ACHN (cell line): ENCODE measurements at regions not wholly inside any gene's neighbourhood (a gene's known extent, or its start where the extent isn't known, plus 50 kb on each side); places are given as distances from the start of the nearest gene placed in this dataset.
A peak's percentile ranks its signal among the peaks of the same experiment; 100 is the strongest.
"Not testable (repeated sequence)": the region's sequence is repeated elsewhere in the genome, so short reads cannot be mapped to it uniquely, and the experiment has no call there.

ENCODE experiments used
- DNase-seq: peaks from one replicate; pipeline ENCODE4 v3.0.0-alpha.2; 2015
- in situ Hi-C: cut with HindIII; loops from 2 replicates; pipeline ENCODE4 v1.10.0; 2017; ENCODE audit warnings: low sequenced_read_pairs, low pct_ligation_motif_present, low pct_unique_long_range_greater_than_20kb

DNA sequence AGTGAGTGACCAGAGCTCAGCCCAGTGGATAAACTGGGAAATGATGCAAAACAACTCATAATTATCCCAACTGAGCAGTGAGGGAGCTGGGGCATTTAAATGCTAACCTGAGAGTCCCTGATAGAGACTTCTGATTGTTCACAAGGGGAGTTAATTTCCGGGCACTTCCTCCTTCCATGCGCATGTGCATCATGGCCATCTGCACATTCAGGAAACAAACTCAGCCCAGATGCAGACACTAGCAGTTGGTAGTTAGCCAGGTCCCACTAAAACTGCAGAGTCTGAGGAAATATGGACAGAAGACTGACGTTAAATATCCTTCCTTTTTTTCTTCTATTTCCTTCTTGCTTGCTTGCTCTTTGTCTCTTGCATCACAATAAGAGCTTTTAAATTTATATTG is 852.1 kb upstream of the LRRC4C start:
- no peak for DNase-seq
- in situ Hi-C loops, result no loop called here

DNA sequence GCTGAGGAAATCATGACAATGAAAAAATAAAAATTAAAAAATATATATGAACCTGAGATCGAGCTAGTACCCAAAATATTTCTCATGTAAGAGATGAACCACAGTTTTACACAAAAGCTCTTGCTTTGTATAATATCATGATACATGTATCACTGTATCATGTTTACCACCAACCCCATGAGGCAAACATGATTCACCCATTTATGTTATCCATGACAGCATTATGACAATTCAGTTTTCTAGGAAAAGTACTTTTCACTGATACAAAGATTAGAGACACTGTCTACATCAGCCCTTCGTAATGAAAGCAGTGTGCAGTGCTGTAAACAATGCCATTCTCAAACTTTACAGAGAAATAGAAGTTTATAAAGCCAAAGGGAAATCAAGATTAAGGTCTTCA is 852.5 kb upstream of the LRRC4C start:
- no peak for DNase-seq

DNA sequence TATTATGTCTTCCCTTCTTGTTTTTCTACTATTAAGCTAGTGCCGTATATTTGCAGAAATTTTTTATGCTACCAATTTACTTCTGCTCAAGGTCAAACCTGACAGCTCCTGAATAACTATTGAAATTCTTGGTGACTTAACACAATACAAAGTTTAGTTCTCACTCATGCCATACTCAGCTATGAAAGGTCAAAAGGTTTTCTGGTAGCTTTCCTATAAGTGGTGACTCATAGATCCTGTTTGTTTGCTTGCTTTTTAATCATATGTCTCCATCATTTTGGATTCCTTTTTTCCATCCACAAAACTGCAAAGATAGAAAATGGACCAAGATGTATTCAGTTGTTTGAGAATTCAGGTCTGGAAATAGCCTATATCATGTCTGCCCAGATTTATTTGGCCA is 855.8 kb upstream of the LRRC4C start:
- DNase-seq, result no peak
- in situ Hi-C loops, result no loop called here

More for the DNA sequence above, 852.5 kb upstream of the LRRC4C start:
- in situ Hi-C loops, result no loop called here

DNA sequence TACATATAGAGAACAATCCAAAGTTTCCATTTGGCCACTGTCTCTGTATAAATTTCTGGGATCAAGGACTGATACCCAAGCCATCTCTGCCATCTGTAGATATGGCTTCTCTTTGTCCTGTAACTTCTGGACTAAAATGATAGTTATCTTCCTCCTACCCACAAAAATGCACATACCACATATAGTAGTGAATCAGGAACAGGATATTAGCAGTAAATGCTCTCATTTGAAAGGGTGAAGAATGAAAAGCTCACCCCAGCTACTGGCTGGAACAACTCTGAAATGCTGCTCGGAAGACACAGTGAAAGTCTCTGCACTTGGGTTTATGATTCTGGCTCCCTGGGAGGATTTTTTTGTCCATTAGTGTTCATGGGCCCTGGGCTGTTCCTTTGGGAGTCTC is 856.4 kb upstream of the LRRC4C start:
- no peak for DNase-seq
- in situ Hi-C loops, result no loop called here

DNA sequence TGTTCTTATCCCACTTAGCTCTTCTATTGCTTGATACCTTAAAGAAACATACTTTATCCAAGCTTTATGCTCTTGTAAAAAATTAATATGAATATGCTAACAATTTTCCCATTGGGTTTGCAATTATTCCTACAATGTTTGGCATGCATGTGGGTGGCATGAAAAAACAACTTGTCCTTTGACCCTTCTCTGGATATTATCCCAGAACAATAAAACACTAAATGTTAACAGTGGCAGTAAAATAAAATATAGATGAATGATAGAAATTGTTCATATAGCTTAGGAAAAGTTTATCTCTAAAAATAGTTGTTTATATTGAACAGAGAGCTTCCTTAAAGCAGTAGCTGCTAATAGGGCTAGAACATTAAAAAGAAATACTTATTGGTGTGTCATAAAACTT is 860.5 kb upstream of the LRRC4C start:
- no peak for DNase-seq
- in situ Hi-C loops, result no loop called here

DNA sequence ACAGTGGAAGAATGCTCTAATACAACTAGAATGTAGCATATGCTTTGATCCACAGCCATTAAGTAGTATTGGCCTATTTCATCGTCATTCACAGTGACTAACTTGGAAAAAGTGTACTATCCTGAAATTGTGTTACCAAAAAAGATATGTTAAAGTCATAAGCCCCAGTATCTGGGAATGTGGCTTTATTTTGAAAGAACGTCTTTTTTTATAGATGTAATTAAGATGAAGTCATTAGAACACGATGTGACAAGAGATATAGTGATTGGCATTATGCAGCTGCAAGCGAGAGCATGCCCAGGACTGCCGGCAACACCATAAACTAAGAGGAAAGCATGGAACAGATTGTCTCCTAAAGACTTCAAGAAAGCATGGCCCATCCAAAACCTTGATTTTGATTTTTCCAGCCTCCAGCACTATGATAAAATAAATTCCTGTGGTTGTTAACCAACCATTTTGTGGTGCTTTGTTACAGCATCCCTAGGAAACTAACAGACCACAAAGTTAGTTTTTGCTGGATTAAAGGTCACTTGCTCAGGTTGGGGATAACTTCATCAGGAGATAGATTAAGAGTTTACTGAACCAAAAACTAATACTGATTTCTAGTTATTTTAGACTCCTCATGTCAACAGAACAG is 870.6 kb upstream of the LRRC4C start:
- DNase-seq, result no peak
- in situ Hi-C loops, result no loop called here

DNA sequence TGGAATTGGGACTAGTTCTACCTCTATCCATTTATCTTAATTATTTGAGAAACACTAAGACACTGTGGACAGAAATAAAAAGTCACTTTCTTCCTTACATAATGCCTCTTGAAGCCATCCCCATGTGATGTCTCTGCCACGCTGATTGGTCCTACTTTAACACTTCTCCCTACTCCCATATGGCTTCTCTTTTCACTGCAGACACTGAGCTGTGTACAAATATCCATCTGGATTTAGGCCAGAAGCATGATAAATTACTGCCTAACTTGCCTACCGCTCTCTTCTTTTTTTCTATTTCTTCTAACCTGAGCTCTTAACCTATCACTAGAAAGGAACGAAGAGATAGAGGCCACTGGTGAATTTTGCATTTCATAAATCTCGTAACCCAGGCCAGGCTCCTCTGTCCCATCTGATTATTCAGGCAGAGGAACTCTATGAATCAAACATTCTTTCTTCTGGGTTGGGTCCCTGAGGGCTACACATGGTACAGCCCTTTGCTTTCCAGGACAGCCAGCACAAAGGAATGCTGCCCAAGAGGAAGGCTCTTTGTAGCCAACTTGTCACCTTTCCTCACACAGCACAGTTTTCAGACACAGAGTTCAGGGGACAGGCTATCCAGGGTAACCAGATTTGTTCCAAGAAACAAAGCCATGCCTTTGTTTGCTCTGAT is 878.5 kb upstream of the LRRC4C start:
- in situ Hi-C loops, result no loop called here
- no peak for DNase-seq

DNA sequence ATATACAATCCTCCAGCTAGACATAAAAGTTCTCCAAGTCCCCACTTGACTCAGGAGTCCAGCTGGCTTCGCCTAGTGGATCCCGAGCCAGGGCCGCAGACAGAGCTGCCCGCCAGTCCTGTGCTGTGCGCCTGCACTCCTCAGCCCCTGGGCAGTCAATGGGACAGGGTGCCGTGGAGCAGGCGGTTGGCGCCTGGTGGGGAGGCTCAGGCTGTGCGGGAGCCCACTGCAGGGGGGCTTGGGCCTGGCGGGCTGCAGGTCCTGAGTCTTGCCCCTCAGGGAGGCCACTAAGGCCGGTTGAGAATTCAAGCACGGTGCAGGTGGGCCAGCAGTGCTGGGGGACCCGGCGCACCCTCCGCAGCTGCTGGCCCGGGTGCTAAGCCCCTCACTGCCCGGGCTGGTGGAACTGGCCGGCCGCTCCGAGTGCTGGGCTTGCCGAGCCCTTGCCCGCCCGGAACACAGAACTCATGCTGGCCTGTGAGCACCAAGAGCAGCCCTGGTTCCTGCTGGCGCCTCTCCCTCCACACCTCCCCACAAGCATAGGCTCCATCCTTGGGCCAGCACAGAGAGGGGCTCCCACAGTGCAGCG is 884.8 kb upstream of the LRRC4C start:
- no peak for DNase-seq
- in situ Hi-C loops, result no loop called here

DNA sequence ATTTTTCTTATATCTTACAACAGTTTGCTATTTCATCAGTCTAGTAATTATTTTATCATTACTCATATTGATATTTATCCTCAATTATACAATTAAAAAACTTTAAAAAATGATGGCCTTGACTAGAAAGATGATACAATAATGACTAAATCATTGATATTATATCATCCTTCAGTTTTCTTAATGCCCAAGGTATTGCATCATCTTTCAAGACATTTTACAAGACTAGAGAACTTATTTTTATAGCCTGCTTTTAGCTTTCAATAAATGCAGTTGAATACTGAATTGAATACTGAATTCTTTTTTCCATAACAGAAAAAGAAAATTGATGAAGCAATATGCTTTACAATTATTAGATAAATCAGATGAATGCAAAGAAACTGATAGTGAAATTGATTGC is 886.5 kb upstream of the LRRC4C start:
- in situ Hi-C loops, result no loop called here
- DNase-seq, result no peak

DNA sequence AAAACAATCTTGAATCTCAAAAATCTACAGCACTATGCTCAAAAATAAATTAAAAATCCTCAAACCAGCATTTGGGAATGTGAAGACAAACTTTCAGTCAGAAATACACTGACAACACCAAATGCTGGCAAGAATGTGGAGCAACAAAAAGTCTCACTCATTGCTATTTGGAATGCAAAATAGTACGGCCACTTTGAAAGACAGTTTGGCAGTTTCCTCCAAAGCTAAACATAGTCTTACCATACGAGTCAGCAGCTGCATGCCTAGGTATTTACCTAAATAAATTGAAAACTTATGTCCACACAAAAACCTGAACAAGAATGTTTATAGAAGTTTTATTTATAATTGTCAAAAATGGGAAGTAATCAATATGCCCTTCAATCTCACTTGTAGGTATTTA is 904.2 kb upstream of the LRRC4C start:
- in situ Hi-C loops, result no loop called here
- DNase-seq, result no peak

DNA sequence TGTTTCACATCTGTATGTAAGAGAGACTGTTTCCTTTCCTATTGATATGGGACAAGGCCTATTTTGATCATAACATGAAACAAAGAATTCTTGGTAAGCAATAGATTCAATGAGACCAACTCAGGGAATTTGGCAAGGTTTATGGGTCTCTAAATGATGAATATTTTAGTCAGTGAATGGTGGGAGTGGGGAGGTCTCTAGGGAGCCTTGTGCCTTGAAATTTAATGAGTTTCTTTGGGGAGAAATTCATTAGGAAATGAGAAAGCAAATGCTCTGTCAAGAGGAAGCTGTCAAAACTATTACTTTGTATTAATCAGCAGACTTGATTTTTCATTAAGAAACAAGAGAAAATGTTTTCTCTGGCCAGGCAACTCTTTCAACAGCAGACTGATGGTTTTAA is 921.7 kb upstream of the API5 start:
- in situ Hi-C loops, result no loop called here
- DNase-seq, result no peak

DNA sequence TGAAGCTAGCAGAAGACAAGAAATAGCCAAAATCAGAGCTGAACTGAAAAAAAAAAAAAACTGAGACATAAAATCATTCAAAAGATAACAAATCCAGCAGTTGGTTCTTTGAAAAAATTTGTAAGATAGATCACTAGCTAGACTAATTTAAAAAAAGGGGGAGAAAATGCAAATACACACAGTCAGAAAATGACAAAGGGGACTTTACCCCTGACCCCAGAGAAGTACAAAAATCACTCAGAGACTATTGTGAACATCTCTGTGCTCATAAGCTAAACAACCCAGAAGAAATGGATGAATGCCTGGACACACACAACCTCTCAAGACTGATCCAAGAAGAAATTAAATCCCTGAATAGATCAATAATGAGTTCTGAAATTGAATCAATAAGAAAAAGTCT is 914.3 kb upstream of the API5 start:
- no peak for DNase-seq
- in situ Hi-C loops, result no loop called here

DNA sequence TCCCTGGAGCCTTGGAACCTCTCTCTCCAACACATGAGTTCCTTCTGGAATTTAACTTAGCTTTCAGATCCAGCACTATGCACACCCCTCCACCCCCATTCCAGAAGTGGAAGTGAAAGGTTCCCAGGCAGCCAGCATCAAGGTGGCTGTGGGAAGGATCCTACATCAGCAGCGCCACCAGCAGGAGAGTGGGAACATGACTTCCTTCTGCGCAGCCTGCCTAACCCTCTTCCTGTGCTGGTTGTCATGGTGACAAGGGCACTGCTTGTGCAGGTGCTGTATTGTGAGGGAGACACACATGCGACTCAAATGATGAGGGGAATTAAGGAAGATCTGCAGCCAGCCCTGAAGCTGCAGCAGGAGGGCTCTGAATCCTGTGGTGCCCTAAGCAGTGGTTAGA is 904.5 kb upstream of the API5 start:
- DNase-seq, result peak; percentile 6
- in situ Hi-C loops, result no loop called here

DNA sequence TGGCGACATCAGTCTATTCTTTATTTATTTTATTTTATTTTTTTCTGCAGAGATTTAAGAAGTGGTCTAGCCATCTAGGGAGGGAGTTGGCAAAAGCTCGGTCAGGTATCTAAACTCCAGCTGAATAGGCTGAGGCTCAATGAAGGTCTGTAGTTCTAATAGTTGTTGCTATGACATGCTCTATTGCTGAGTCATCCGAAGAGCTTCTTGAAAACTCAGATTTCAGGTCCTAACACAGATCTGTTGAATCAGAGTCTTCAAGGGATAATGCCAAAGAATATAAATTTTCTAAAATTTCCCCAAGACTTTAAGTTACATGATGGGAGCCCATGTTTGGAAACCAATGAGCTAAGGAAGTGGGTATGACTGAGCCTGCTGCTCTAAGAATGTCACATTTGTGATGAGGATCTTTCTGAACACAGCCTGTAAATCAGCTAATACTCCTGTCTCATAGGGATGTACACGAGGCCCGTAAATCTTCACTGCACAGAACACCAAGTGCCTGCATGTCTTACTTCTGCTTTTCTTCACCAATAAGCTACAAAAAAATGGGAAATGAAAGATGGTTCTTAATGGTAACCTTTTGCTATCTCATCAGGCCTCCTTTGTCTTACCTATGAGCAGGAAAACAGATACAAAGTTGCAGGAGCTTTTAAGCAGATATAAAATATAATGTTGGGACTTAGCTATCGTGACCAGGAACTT is 901.4 kb upstream of the API5 start:
- in situ Hi-C loops, result no loop called here

DNA sequence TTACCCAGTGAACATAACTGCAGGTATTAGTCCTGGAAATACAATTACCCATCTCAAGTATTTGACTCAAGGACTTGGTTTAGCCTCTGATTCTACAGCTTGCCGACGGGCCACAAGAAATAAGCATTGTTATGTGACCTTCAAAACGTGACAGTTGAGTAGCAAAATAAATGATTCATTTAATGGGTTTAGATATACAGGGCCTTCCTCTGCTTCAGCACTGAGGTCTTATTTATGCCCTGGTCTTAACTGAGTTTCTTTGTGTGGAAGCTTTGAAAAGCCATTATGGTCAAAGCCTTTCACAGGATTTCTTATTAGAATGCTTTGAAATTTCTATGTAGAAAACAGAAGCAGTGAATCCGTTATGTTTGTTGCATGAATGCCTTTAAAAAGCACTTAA is 899.2 kb upstream of the API5 start:
- in situ Hi-C loops, result no loop called here
- DNase-seq, result no peak

More for the DNA sequence above, 901.4 kb upstream of the API5 start:
- DNase-seq, result no peak

DNA sequence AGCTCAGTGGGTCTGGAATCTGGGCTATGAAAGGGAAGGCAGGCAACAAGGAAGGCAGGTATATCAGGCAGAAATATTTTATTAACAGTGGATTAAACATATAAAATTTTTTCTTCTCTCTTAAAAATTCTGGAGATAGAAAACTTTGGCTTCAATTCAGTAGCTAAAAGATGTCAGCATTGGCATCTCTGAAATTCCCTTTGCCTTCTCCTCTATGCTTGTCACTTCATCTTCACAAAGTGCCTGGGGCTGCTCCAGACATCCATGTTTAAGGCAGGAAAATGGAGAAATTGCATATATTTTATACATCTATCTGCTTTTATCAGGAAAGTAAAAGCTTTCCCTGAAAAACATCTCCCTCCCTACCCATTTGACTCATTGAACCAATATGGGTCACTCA is 894.1 kb upstream of the API5 start:
- DNase-seq, result no peak
- in situ Hi-C loops, result no loop called here

DNA sequence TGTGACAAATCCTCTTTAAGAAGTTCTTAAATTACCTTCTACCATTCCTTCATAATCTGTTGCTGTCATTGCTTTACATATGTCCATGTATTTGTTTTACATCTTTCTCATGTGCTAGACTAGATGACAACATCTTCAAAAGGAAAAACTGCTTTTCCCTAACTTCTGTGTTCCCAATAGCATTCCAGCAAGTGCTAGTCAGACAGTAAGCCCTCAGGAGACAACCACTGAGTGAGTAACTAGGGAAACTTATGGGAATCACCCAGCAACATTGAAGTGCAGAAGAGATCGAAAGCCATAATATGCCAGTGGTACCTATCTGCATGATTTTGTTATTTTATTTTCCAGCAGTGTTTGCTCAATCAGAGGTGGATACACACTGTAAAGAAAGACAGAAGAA is 889.7 kb upstream of the API5 start:
- in situ Hi-C loops, result no loop called here
- no peak for DNase-seq

DNA sequence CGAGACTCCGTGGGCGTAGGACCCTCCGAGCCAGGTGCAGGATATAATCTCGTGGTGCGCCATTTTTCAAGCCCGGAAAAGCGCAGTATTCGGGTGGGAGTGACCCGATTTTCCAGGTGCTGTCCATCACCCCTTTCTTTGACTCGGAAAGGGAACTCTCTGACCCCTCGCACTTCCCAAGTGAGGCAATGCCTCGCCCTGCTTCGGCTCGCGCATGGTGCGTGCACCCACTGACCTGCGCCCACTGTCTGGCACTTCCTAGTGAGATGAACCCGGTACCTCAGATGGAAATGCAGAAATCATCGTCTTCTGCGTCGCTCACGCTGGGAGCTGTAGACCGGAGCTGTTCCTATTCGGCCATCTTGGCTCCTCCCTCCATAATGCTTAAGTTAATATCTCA is 876.9 kb upstream of the API5 start:
- in situ Hi-C loops, result not testable (repeated sequence)

DNA sequence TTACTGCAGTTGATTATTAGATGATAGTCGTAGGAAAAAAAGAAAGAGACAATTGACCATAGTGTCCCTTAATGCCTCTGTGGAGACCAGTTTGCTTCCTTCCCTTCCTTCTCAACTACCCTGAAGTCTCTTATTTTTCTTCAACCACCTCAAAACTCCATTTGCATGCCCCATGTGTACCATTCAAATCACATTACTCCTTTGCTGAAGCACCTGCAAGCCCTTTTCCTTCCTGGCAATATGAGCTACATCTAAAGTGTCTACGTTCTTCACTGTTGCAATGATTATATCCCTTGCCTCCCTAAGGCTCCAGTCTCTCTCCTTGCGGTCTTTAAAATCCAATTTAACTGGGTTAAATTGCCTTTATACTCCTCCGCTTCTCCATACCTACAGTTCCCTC is 867.4 kb upstream of the API5 start:
- in situ Hi-C loops, result no loop called here
- DNase-seq, result no peak

More for the DNA sequence above, 876.9 kb upstream of the API5 start:
- not testable (repeated sequence) for DNase-seq
